CD4-positive, alpha-beta T cell (primary cell): ENCODE measurements at regions not wholly inside any gene's neighbourhood (a gene's known extent, or its start where the extent isn't known, plus 50 kb on each side); places are given as distances from the start of the nearest gene placed in this dataset.
"Not testable (repeated sequence)": the region's sequence is repeated elsewhere in the genome, so short reads cannot be mapped to it uniquely, and the experiment has no call there.

ENCODE experiments used
- ATAC-seq: fragments of 200-7000 bp; cut with Tn5 transposase; one replicate; pipeline ENCODE4 v1.10.0; 2022; ENCODE audit warnings: mild to moderate bottlenecking; ENCODE audit not compliant: poor library complexity
- CTCF ChIA-PET: fragments of 350-600 bp; sonication (Branson Sonifier 250); formaldehyde crosslinking; loops from one replicate; lab custom pipeline; 2021; ENCODE audit warnings: antibody characterized with exemption, inconsistent platforms; lab: Charles Lee
- POLR2A ChIA-PET: fragments of 350-600 bp; sonication (Branson Sonifier 250); formaldehyde crosslinking; loops from one replicate; lab custom pipeline; 2021; ENCODE audit warnings: antibody characterized with exemption, inconsistent platforms; lab: Charles Lee
- DNase-seq, 14 experiments: peaks; one replicate each; pipeline ENCODE4 v3.0.0-alpha.2; 2013 to 2020; ENCODE audit warnings: mixed read lengths in 2 of 14
- H3K27ac ChIP-seq, 2 donors: one replicate each; pipeline versions ENCODE4 v1.5.1 to v1.7.0; 2013; ENCODE audit warnings: low read length in 2 of 2, low read depth in 1 of 2, mild to moderate bottlenecking in 1 of 2
- H3K27me3 ChIP-seq, 2 experiments: 1 replicate in 1 of 2; 2 replicates in 1 of 2; pipeline versions ENCODE4 v1.6.1 to v1.7.0; 2013; ENCODE audit warnings: low read length in 2 of 2, control low read depth in 1 of 2, mild to moderate bottlenecking in 1 of 2, moderate library complexity in 1 of 2; ENCODE audit not compliant: insufficient read depth in 2 of 2, control insufficient read depth in 1 of 2
- H3K36me3 ChIP-seq: one replicate; pipeline ENCODE4 v1.6.1; 2013; ENCODE audit warnings: low read length, control low read depth; ENCODE audit not compliant: insufficient read depth
- H3K4me1 ChIP-seq: one replicate; pipeline ENCODE4 v1.6.1; 2013; ENCODE audit warnings: low read length, control low read depth; ENCODE audit not compliant: insufficient read depth
- H3K4me3 ChIP-seq: one replicate; pipeline ENCODE4 v1.5.1; 2013; ENCODE audit warnings: mild to moderate bottlenecking, low read length, moderate library complexity
- H3K9me3 ChIP-seq, 2 experiments: 1 replicate in 1 of 2; 2 replicates in 1 of 2; pipeline versions ENCODE4 v1.6.1 to v1.7.0; 2013; ENCODE audit warnings: low read length in 2 of 2, mild to moderate bottlenecking in 2 of 2, control low read depth in 1 of 2, moderate library complexity in 1 of 2; ENCODE audit not compliant: control insufficient read depth in 1 of 2, insufficient read depth in 1 of 2
- H3K27ac Mint-ChIP-seq: one replicate; pipeline ENCODE4 v1.8.0; 2020; ENCODE audit warnings: mixed read lengths
- H3K27me3 Mint-ChIP-seq: one replicate; pipeline ENCODE4 v1.8.0; 2021; ENCODE audit warnings: mixed read lengths
- H3K36me3 Mint-ChIP-seq: one replicate; pipeline ENCODE4 v1.8.0; 2021; ENCODE audit warnings: low read depth, mixed read lengths
- H3K4me1 Mint-ChIP-seq: one replicate; pipeline ENCODE4 v1.8.0; 2021; ENCODE audit warnings: low read depth, mixed read lengths
- H3K4me3 Mint-ChIP-seq: one replicate; pipeline ENCODE4 v1.8.0; 2020; ENCODE audit warnings: mild to moderate bottlenecking, mixed read lengths
- H3K9me3 Mint-ChIP-seq: one replicate; pipeline ENCODE4 v1.8.0; 2020; ENCODE audit warnings: mixed read lengths
- CTCF ChIP-seq: fragments of 200-600 bp; IDR thresholded peaks from one replicate; pipeline ENCODE4 v1.8.0; 2022; ENCODE audit warnings: antibody characterized with exemption, mild to moderate bottlenecking
- intact Hi-C, 2 experiments: fragments of 100-400 bp; cut with DNase I in 1 of 2; cut with micrococcal nuclease in 1 of 2; formaldehyde crosslinking; loops; one replicate each; pipeline versions ENCODE4 v1.15.1 to v1.9.0; 2023 to 2025; cut with DNase I, micrococcal nuclease

GRCh38 chr1:170806961-170807360 lies 128.4 kb upstream of the MROH9 start:
- Mint-ChIP-seq H3K27me3 (peaks cover 24% of the 10 kb centered on the region), H3K36me3 (no peaks in the 10 kb centered on the region), H3K9me3 (no peaks in the 10 kb centered on the region), H3K4me1 (no peaks in the 10 kb centered on the region), H3K27ac (no peak overlapping the region), H3K4me3 (no peak overlapping the region)
- ATAC-seq (no peak), DNase-seq (no peak)
- Histone ChIP-seq H3K27me3 (peaks cover 0 to 7% of the 10 kb centered on the region in 2 experiments), H3K4me1 (no peaks in the 10 kb centered on the region), H3K27ac (no peak overlapping the region), H3K9me3 (peaks cover 0 to 7% of the 10 kb centered on the region in 2 experiments), H3K36me3 (no peaks in the 10 kb centered on the region), H3K4me3 (no peak overlapping the region)
- ChIA-PET CTCF (no interaction called here), POLR2A (no interaction called here)
- intact Hi-C loops = no loop called here
- no peak for TF ChIP-seq CTCF

GRCh38 chr1:170807432-170807831 lies 127.9 kb upstream of the MROH9 start:
- intact Hi-C loops = no loop called here
- CTCF ChIA-PET = no interaction called here
- no peaks in the 10 kb centered on the region for H3K36me3 Mint-ChIP-seq
- no peak overlapping the region for H3K4me3 ChIP-seq
- no peak for TF ChIP-seq CTCF
- H3K4me3 Mint-ChIP-seq = no peak overlapping the region
- DNase-seq (no peak), ATAC-seq (no peak)
- H3K9me3 Mint-ChIP-seq = no peaks in the 10 kb centered on the region
- POLR2A ChIA-PET = no interaction called here
- no peak overlapping the region for H3K27ac ChIP-seq
- no peaks in the 10 kb centered on the region for H3K4me1 ChIP-seq
- H3K4me1 Mint-ChIP-seq = no peaks in the 10 kb centered on the region
- no peaks in the 10 kb centered on the region for H3K36me3 ChIP-seq
- H3K27me3 ChIP-seq = peaks cover 0 to 7% of the 10 kb centered on the region in 2 experiments
- peaks cover 24% of the 10 kb centered on the region for H3K27me3 Mint-ChIP-seq
- no peak overlapping the region for H3K27ac Mint-ChIP-seq
- H3K9me3 ChIP-seq = peaks cover 0 to 7% of the 10 kb centered on the region in 2 experiments

DNA sequence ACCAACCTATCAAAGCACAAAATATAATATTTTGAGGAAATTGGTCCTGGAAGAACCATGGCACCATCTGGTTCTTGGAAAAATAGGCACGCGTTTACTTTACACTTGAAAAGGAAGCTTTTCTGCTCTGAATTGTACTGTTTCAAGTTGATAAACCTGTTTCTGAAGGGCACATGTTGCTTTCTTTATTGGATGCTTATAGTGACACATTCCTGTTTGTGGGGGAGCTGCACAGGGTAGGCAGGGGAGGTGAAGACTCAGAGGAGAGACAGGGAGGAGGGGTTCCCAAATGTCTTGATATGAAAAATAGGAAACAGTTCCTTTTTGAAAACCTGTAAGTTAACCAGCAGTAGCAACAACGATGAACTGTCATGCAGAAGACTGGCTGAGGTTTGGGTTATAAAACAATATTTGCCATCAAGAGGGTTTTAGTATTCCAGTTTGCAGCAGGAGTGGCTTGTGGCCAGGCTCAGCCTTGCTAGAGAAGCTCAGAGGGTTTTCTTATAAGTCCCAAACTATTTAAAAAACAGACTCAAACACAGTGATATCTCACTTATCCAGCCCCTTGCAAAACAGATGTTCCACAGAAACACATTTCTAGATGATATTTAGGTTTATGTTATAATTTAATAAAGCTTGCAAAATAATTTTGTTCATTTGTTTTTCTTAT lies 127.0 kb upstream of the MROH9 start:
- ChIA-PET CTCF (interaction anchor here (1.0 kb wide), 1 partner anchor 9 kb away, joined by 4 read pairs; no protein-coding TSS in a partner anchor), POLR2A (no interaction called here)
- Histone ChIP-seq H3K27me3 (peaks cover 0 to 7% of the 10 kb centered on the region in 2 experiments), H3K9me3 (peaks cover 0 to 7% of the 10 kb centered on the region in 2 experiments), H3K36me3 (no peaks in the 10 kb centered on the region), H3K27ac (no peak overlapping the region), H3K4me3 (no peak overlapping the region), H3K4me1 (no peaks in the 10 kb centered on the region)
- ATAC-seq = no peak
- Mint-ChIP-seq H3K27me3 (peaks cover 24% of the 10 kb centered on the region), H3K9me3 (no peaks in the 10 kb centered on the region), H3K27ac (no peak overlapping the region), H3K4me3 (no peak overlapping the region), H3K4me1 (no peaks in the 10 kb centered on the region), H3K36me3 (no peaks in the 10 kb centered on the region)
- TF ChIP-seq CTCF = no peak
- intact Hi-C loops = no loop called here
- DNase-seq = no peak

DNA sequence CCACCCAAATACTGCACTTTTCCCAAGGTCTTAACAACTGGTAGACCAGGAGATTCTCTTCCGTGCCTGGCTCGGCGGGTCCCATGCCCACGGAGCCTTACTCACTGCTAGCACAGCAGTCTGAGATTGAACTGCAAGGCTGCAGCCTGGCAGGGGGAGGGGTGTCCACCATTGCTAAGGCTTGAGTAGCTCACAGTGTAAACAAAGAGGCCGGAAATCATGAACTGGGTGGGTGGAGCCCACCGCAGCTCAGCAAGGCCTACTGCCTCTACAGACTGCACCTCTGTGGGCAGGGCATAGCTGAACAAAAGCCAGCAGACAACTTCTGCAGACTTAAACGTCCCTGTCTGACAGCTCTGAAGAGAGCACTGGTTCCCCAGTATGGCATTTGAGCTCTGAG lies 124.3 kb upstream of the MROH9 start:
- H3K4me3 Mint-ChIP-seq, POLR2A ChIA-PET, DNase-seq, H3K4me1 Mint-ChIP-seq, H3K27me3 ChIP-seq, CTCF ChIA-PET, H3K4me3 ChIP-seq, H3K27ac ChIP-seq, H3K27ac Mint-ChIP-seq, H3K9me3 Mint-ChIP-seq, H3K36me3 Mint-ChIP-seq, H3K36me3 ChIP-seq, H3K4me1 ChIP-seq, ATAC-seq, H3K9me3 ChIP-seq, intact Hi-C loops: not testable (repeated sequence)
- peaks cover 20% of the 10 kb centered on the region for H3K27me3 Mint-ChIP-seq
